OCI-LY1 (cell line): ENCODE measurements at regions not wholly inside any gene's neighbourhood (a gene's known extent, or its start where the extent isn't known, plus 50 kb on each side); places are given as distances from the start of the nearest gene placed in this dataset.

Experiments
- H2AFZ ChIP-seq: fragments of 200-600 bp; sonication (generic), shearing (Covaris generic); 2 replicates; pipeline ENCODE4 v1.6.0; 2014; ENCODE audit warnings: antibody characterized with exemption, mild to moderate bottlenecking, low read length
- H3F3A ChIP-seq: fragments of 200-600 bp; sonication (generic), shearing (Covaris generic); 2 replicates; pipeline ENCODE4 v1.6.0; 2014; ENCODE audit warnings: mild to moderate bottlenecking, antibody characterized with exemption, low read length, moderate library complexity; ENCODE audit not compliant: insufficient read depth
- H3K27ac ChIP-seq: fragments of 200-600 bp; sonication (generic); 2 replicates; pipeline ENCODE4 v1.5.1; 2014; ENCODE audit warnings: low read length, mixed run types, mild to moderate bottlenecking, low read depth; ENCODE audit not compliant: poor library complexity, severe bottlenecking
- H3K27me3 ChIP-seq: fragments of 200-600 bp; sonication (generic); 2 replicates; pipeline ENCODE4 v1.6.0; 2014; ENCODE audit warnings: antibody characterized with exemption, mild to moderate bottlenecking, low read length, moderate library complexity; ENCODE audit not compliant: insufficient read depth
- H3K36me3 ChIP-seq: fragments of 200-600 bp; sonication (generic); 2 replicates; pipeline ENCODE4 v1.6.1; 2014; ENCODE audit warnings: mild to moderate bottlenecking, antibody characterized with exemption, low read length, moderate library complexity, mixed read lengths; ENCODE audit not compliant: insufficient read depth
- H3K4me1 ChIP-seq: fragments of 200-600 bp; sonication (generic); 2 replicates; pipeline ENCODE4 v1.5.1; 2014; ENCODE audit warnings: mild to moderate bottlenecking, low read length, moderate library complexity; ENCODE audit not compliant: insufficient read depth, severe bottlenecking
- H3K4me2 ChIP-seq: fragments of 200-600 bp; sonication (generic), shearing (Covaris generic); 2 replicates; pipeline ENCODE4 v1.6.1; 2014; ENCODE audit warnings: low read length
- H3K4me3 ChIP-seq: fragments of 200-600 bp; sonication (generic); 2 replicates; pipeline ENCODE4 v1.5.1; 2014; ENCODE audit warnings: low read length, low read depth, mild to moderate bottlenecking, mixed read lengths; ENCODE audit not compliant: poor library complexity, severe bottlenecking
- H3K79me2 ChIP-seq: fragments of 200-600 bp; shearing (Covaris generic); 2 replicates; pipeline ENCODE4 v1.6.1; 2016; ENCODE audit warnings: mixed run types, low read length, mixed read lengths; ENCODE audit not compliant: insufficient read depth
- H3K9ac ChIP-seq: fragments of 200-600 bp; sonication (generic), shearing (Covaris generic); 2 replicates; pipeline ENCODE4 v1.6.1; 2014; ENCODE audit warnings: mild to moderate bottlenecking, low read length, mixed read lengths
- H3K9me2 ChIP-seq: fragments of 200-600 bp; sonication (generic), shearing (Covaris generic); 2 replicates; pipeline ENCODE4 v1.6.1; 2014; ENCODE audit warnings: low read depth, mild to moderate bottlenecking, low read length, mixed read lengths
- H3K9me3 ChIP-seq: fragments of 200-600 bp; shearing (Covaris generic); 2 replicates; pipeline ENCODE4 v1.6.1; 2014; ENCODE audit warnings: low read length, mixed read lengths
- H4K20me1 ChIP-seq: fragments of 200-600 bp; sonication (generic), shearing (Covaris generic); 2 replicates; pipeline ENCODE4 v1.6.0; 2016; ENCODE audit warnings: mild to moderate bottlenecking, low read length; ENCODE audit not compliant: insufficient read depth
- CTCF ChIP-seq: fragments of 200-600 bp; sonication (generic), shearing (Covaris generic); IDR thresholded peaks from 2 replicates; pipeline ENCODE4 v1.5.1; 2017; ENCODE audit warnings: mild to moderate bottlenecking, antibody characterized with exemption, low read length, moderate library complexity, mixed read lengths
- EZH2 ChIP-seq: fragments of 200-600 bp; sonication (generic), shearing (Covaris generic); IDR thresholded peaks from 2 replicates; pipeline ENCODE4 v1.8.0; 2017; ENCODE audit warnings: borderline replicate concordance, mixed run types, mild to moderate bottlenecking, antibody characterized with exemption, low read length, moderate library complexity, mixed read lengths

GRCh38 chr13:59277106-59277505 lies 886.6 kb downstream of the DIAPH3 start:
- TF ChIP-seq CTCF = no peak
- no peak for TF ChIP-seq EZH2
- no peaks in the 10 kb centered on the region for H3K9me2 ChIP-seq
- no peaks in the 10 kb centered on the region for H3K36me3 ChIP-seq
- H3K27ac ChIP-seq = no peak overlapping the region
- no peak overlapping the region for H3K4me3 ChIP-seq
- no peaks in the 10 kb centered on the region for H3K4me1 ChIP-seq
- H3K9ac ChIP-seq = no peak overlapping the region
- no peaks in the 10 kb centered on the region for H3K27me3 ChIP-seq
- H3K9me3 ChIP-seq = no peaks in the 10 kb centered on the region
- H3K4me2 ChIP-seq = no peak overlapping the region
- no peaks in the 10 kb centered on the region for H3K79me2 ChIP-seq
- H2AFZ ChIP-seq = no peak overlapping the region
- no peaks in the 10 kb centered on the region for H3F3A ChIP-seq
- no peaks in the 10 kb centered on the region for H4K20me1 ChIP-seq

- no peaks in the 10 kb centered on the region for H3K9me3 ChIP-seq
- H3K27ac ChIP-seq = no peak overlapping the region
- TF ChIP-seq CTCF (no peak), EZH2 (no peak)
- H3K4me1 ChIP-seq = no peaks in the 10 kb centered on the region
- no peaks in the 10 kb centered on the region for H3F3A ChIP-seq
- H3K4me3 ChIP-seq = no peak overlapping the region
- H3K9me2 ChIP-seq = no peaks in the 10 kb centered on the region
- no peaks in the 10 kb centered on the region for H3K79me2 ChIP-seq
- H3K4me2 ChIP-seq = no peak overlapping the region
- H2AFZ ChIP-seq = no peak overlapping the region
- no peak overlapping the region for H3K9ac ChIP-seq
- no peaks in the 10 kb centered on the region for H3K36me3 ChIP-seq
- H4K20me1 ChIP-seq = no peaks in the 10 kb centered on the region
- H3K27me3 ChIP-seq = no peaks in the 10 kb centered on the region
Measured at GRCh38 chr13:59279028-59279427, 884.7 kb downstream of the DIAPH3 start.

GRCh38 chr13:59279576-59279975 lies 884.2 kb downstream of the DIAPH3 start:
- TF ChIP-seq EZH2 = no peak
- no peak for TF ChIP-seq CTCF
- Histone ChIP-seq H3K9ac (no peak overlapping the region), H4K20me1 (no peaks in the 10 kb centered on the region), H3K9me2 (no peaks in the 10 kb centered on the region), H3K79me2 (no peaks in the 10 kb centered on the region), H3K36me3 (no peaks in the 10 kb centered on the region), H3K9me3 (no peaks in the 10 kb centered on the region), H2AFZ (no peak overlapping the region), H3K4me3 (no peak overlapping the region), H3K27me3 (no peaks in the 10 kb centered on the region), H3K27ac (no peak overlapping the region), H3F3A (no peaks in the 10 kb centered on the region), H3K4me2 (no peak overlapping the region), H3K4me1 (no peaks in the 10 kb centered on the region)
